ENCODE measurements at regions not wholly inside any gene's neighbourhood (a gene's known extent, or its start where the extent isn't known, plus 50 kb on each side); places are given as distances from the start of the nearest gene placed in this dataset.

- no peak for TF ChIP-seq CTCF (IDR thresholded peaks at IDR 0.05; ENCODE audit: extremely low read depth in 1 of 2, insufficient read depth in 1 of 2, low read depth in 1 of 2, low read length in 2 of 2)
- TF ChIP-seq, protein P1, sequence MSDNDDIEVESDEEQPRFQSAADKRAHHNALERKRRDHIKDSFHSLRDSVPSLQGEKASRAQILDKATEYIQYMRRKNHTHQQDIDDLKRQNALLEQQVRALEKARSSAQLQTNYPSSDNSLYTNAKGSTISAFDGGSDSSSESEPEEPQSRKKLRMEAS (IDR thresholded peaks at IDR 0.05; ENCODE audit: insufficient read depth, insufficient read length), result no peak
- TF ChIP-seq POLR2AphosphoS5 (IDR thresholded peaks at IDR 0.05; ENCODE audit: insufficient read depth, low read depth, low read length), result no peak
- no peak for TF ChIP-seq JUN (IDR thresholded peaks at IDR 0.05; ENCODE audit: borderline replicate concordance, insufficient read depth, insufficient read length, low read depth)
- no peak for TF ChIP-seq EZH2 (IDR thresholded peaks at IDR 0.05; ENCODE audit: borderline replicate concordance, low read depth, low read length, severe bottlenecking)
Measured at GRCh38 chr1:163570071-163570470, 248.3 kb downstream of the NUF2 start.
